ENCODE measurements at regions not wholly inside any gene's neighbourhood (a gene's known extent, or its start where the extent isn't known, plus 50 kb on each side); places are given as distances from the start of the nearest gene placed in this dataset.

DNA sequence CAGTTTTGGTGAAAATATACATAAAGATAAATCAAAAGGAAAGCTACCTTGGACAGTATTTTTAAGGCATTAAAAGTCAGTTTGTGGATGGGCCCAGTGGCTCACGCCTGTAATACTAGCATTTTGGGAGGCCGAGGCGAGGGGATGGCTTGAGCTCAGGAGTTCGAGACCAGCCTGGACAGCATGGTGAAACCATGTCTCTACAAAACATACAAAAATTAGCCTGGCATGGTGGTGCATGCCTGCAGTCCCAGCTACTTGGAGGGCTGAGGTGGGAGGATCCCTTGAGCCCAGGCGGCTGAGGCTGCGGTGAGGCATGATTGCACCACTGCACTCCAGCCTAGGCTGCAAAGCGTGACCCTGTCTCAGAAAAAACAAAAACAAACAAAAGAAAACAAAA, 1253.8 kb downstream of the MRPL39 start:
- no peak for DNase-seq (ENCODE audit: low spot score)

DNA sequence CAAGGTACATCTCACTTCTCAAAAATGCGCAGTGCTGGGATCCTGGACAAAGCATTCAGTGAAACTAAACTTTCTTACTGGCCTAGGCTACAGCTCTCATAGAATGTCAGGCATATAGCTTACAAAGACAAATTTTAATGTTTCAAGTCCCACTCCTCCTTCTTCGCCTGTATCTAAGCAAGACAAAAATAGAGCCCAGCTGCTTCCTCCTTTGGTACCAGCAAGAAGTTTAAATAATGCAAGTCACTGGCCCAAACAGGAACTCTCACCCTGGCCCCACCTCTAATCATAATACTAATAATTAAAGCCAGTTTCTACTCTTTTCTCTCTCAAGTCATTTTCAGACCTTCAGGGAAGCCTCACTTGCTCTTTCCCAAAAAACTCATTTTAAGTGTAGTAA, 1267.9 kb downstream of the MRPL39 start:
- DNase-seq (ENCODE audit: low spot score), result no peak

GRCh38 chr21:24336491-24336890, 1270.8 kb downstream of the MRPL39 start:
- no peak for DNase-seq (ENCODE audit: low spot score)

DNA sequence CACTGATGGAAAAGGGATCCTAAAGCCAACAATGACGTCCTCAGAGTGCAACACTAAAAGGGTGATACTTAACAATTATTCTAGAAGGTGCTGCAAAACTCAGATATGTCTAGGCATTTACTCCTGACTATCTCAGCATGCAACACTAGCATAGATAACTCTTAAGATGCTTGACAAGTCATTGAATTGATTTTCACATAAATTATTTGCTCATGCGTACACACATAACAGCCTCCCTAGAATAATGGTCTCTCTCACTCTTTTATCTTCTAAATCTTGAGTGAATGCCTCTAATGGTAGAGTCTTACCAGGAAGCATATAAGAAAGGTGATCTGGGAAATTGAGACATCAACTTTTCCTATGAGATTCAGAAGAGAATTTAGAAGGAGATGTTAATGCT, 1283.7 kb downstream of the MRPL39 start:
- no peak for DNase-seq (ENCODE audit: low spot score)

DNA sequence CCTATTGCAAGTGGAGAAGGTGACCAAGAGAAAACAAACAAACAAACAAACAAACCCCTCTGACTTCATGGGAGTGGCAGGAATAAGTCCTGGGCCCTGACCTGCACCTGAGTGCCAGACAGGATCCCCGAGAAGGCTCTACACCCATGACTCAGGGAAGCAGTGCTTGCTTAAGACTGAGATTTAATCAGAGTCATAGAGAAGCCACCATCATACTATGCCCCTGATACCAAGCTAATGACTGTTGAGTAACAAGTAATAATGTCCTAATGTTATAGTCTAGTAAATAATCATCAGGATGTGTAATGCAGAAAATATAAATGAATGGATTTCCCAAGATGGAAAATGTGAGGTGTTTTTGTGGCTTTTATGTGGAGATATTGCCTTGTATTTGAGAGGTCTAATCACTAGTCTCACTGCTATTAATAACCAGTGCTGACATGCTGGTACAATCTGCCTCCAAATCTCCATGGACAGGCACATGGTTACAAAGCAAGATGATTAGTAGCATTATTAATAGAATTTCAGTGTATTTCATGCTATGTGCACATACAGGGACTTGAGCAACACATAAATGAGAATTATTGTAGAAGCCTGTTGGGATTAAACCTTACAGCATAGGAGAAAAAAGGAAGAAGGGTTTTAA, 1290.9 kb downstream of the MRPL39 start:
- no peak for DNase-seq (ENCODE audit: low spot score)

DNA sequence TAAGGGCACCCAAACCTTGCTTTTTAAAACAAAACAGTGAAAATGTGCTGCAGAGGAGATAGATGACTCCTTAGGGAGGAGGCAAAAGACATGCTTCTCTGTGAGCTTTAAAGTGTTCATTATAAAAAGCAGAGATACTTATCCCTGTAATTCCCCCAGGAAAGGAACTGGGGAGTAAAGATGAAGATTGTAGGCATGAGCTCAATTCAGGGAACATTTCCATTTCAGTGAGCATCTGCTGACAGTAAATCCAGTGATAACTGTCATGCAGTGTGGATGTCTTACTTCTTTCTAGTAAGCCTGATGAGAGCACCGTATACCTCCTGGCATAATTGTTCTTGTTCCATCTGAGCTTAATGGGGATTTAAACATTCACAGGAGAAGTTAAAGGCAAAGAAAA, 1296.5 kb downstream of the MRPL39 start:
- no peak for DNase-seq (ENCODE audit: low spot score)

DNA sequence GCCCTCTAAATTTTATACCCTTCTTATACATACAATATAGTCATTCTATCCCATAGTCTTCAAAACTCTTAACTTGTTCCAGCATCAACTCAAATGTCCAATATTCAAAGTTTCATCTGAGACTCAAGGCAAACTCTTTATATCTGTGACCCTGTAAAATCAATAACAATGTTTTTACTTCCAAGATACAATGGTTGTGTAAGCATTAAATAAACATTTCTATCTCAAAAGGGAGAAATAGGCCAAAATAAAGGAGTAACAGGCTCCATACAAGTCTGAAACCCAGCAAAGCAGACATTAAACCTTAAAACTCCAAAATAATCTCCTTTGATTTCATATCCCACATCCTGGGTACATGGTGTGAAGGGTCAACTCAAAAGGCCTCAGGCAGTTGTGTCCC, 1299.1 kb downstream of the MRPL39 start:
- DNase-seq (ENCODE audit: low spot score), result no peak

GRCh38 chr21:24302400-24302799, 1304.9 kb downstream of the MRPL39 start:
- no peak for DNase-seq (ENCODE audit: low spot score)

GRCh38 chr21:24298040-24298439, 1309.2 kb downstream of the MRPL39 start:
- no peak for DNase-seq (ENCODE audit: low spot score)

DNA sequence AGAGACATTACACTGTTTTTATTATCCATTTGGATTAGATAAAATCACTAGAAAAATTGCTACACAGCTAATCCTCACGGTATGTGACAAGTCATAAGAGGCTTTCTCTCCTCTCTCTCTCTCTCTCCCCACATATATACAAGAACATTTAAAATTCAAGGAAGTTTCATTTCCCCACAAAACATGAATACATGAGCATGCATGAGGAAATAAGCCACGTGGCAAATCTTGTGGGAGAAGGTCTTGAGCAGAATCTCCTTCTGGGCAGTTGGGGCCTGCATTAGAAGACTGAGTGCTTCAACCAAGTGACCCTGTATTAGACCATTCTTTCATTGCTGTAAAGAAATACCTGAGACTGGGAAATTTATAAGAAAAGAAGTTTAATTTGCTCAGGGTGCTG, 1313.1 kb downstream of the MRPL39 start:
- no peak for DNase-seq (ENCODE audit: low spot score)

- no peak for DNase-seq (ENCODE audit: low spot score)
Observed at GRCh38 chr21:24290151-24290833, 1317.0 kb downstream of the MRPL39 start.

DNA sequence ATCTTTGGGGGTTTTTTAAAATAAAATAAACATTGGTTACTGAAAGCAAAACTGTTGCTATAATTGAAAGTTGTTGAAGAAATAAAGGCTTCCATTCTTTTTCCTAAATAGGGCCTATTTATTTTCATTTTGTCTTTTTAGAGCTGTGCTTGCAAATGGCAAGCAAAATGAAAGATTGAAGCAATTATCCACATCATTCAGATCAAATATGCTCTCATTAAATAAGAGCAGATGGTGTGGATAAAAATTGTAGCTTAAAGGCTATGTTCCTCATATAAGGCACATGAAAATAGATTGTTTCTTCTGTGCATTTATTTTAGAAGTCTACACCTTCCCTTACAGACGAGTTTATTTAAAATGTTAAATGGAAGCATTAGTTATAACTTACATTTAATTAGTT, 1317.7 kb downstream of the MRPL39 start:
- no peak for DNase-seq (ENCODE audit: low spot score)

DNA sequence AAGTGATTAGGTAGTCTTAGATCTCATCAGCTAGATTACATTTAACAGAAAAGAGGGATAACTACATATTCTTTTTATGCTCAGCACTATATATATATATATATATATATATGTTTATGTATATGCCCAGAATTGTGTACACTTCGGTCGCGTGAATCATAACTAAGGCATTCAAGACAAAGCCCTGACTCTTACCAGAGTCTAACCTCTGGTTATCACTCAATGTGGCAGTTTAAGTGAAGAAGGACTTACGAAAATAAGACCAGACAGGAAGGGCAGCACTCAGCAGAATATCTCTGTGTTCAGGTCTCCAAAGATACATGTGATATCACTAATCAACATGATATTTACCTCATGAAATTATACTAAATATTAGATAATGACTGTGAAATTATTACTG, 1326.7 kb downstream of the MRPL39 start:
- DNase-seq (ENCODE audit: low spot score), result no peak

DNA sequence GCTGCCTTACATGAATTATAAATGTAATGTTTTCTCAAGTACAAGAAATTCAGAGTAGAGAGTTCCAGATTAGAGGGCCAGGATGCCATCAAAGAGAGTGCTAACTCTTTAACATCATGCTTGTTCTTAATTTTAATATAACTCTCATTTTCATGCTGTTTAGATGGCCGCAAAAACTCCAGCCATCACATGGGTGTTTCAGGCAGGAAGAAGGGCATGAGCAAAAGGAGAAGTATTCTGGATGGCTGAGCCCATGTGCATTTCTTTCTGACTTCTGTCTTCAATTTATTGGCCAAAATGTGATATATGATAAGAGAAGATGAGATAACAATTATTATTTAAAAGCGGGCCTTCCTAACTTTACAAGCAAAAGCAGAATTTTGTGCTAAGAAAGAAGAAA, 1328.6 kb downstream of the MRPL39 start:
- DNase-seq (ENCODE audit: low spot score), result no peak

DNA sequence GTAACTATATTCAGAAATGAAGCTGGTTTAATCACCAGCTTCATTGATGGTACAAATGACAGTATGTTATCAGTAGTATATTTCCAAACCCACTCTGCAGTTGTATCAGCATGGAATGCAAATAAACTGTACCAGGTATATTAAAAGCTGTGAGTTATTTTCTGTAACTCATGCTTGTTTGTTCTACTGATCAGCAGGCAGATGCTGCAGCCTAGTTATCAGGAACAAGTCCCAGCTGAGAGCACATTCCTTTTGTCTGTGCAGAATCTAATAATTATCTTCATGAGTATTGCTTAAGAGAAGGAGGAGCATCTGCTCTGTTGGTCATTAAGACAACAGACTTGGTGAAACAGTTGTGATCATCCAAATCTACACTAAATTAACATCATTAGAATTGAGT, 1331.1 kb downstream of the MRPL39 start:
- DNase-seq (ENCODE audit: low spot score), result no peak

DNA sequence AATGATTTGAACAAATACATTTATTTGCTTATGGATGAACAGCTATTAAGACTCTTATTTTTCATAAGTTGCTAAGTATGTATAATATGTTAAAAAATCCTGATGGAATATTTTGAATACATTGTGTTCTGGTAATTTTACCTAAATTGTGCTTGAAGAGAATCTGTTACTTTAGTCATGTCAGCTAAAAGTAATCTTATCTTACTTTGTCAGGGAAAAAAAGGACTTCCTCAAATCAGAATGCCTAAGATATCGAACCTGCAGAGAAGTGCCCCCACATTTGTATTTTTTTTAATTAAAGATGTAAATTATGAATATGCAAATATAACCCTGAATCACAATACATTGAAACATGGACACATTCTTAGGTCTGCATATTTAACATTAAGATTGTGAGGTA, 1331.7 kb downstream of the MRPL39 start:
- DNase-seq (ENCODE audit: low spot score), result no peak

GRCh38 chr21:24272521-24272938, 1334.8 kb downstream of the MRPL39 start:
- peak; percentile 0 for DNase-seq (ENCODE audit: low spot score)

- DNase-seq (ENCODE audit: low spot score), result no peak
Observed at GRCh38 chr21:24265987-24266386, 1341.3 kb downstream of the MRPL39 start.

DNA sequence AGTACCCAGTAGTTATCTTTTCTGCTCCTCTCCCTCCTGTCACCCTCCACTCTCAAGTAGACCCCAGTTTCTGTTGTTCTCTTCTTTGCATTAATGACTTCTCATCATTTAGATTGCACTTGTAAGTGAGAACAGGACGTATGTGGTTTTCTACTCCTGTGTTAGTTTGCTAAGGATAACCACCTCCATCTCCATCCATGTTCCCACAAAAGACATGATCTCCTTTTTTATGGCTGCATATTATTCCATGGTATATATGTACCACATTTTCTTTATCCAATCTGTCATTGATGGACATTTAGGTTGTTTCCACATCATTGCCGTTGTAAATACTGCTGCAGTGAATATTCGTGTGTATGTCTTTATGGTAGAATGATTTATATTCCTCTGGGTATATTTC, 1346.5 kb downstream of the MRPL39 start:
- no peak for DNase-seq (ENCODE audit: low spot score)

GRCh38 chr21:24259241-24259640, 1348.0 kb downstream of the MRPL39 start:
- no peak for DNase-seq (ENCODE audit: low spot score)

DNA sequence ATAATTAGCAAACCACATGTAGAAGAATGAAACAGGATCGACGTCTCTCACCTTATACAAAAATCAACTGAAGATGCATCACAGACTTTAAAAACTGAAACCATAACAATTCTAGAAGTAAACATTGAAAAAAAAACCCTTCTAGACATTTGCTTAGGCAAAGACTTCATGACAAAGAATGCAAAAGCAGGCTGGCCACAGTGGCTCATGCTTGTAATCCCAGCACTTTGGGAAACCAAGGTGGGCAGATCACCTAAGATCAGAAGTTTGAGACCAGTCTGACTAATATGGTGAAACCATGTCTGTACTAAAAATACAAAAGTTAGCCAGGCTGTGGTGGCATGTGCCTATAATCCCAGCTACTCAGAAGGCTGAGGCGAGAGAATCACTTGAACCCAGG, 1351.7 kb downstream of the MRPL39 start:
- DNase-seq (ENCODE audit: low spot score), result no peak

DNA sequence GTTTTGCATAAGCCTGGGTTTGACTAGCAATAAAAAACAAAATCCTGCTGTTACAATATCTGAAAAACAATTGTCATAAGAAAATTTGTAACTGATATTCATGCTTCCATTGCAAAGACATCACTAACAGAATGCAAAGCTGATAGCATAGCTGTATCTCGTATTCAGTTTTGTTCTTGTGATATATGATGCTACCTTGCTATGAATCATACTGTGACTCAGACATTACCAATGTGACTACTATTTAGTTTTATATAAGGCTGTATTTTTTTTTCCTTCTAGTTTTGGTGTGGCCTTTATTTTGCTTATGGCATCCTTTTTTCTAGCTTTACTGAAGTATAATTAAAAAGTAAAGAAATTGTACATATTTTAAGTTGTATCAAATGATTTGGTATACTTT, 1381.8 kb downstream of the MRPL39 start:
- DNase-seq (ENCODE audit: low spot score), result no peak

DNA sequence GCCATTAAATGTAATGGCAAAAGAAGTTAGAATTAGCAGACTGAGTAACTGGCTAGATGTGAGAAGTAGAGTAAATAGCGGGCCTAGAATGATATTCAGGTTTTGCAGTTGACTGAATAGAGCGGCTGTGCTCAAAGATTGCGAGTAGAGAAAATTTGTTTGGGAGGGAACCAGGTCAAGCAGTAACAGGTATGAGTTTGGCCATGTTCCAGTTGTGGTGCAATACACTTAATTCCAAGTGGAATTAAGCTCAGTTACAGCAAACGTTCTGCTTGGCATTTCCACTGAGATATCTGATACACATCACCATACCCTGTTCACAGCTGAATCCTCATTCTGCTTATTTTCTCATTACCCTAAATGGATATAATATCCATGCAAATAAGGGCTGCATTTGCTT, 1382.9 kb downstream of the MRPL39 start:
- no peak for DNase-seq (ENCODE audit: low spot score)

- DNase-seq (ENCODE audit: low spot score), result no peak
Observed at GRCh38 chr21:24223624-24224023, 1383.7 kb downstream of the MRPL39 start.

Data from HuH-7 (cell line).